ENCODE measurements at regions not wholly inside any gene's neighbourhood (a gene's known extent, or its start where the extent isn't known, plus 50 kb on each side); places are given as distances from the start of the nearest gene placed in this dataset.

DNA sequence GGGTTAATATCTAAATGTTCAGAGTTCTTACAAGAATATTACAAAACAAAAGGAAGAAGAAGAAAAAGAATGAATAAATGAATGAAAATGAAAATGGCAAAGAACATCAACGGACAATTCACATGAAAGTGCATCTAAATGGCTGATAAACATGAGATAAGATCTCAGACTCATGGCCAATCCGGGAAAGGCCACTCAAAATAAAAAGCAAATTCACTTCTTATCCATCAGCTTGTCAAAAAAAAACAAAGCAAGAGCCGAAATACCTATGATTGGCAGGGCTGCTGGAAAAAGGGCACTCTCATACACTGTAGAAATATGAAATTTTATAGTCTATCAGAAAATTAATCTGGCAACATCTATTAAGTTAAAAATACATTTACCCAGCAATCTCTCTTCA is 103.6 kb upstream of the EDEM3 start:
- TF ChIP-seq, protein P1, sequence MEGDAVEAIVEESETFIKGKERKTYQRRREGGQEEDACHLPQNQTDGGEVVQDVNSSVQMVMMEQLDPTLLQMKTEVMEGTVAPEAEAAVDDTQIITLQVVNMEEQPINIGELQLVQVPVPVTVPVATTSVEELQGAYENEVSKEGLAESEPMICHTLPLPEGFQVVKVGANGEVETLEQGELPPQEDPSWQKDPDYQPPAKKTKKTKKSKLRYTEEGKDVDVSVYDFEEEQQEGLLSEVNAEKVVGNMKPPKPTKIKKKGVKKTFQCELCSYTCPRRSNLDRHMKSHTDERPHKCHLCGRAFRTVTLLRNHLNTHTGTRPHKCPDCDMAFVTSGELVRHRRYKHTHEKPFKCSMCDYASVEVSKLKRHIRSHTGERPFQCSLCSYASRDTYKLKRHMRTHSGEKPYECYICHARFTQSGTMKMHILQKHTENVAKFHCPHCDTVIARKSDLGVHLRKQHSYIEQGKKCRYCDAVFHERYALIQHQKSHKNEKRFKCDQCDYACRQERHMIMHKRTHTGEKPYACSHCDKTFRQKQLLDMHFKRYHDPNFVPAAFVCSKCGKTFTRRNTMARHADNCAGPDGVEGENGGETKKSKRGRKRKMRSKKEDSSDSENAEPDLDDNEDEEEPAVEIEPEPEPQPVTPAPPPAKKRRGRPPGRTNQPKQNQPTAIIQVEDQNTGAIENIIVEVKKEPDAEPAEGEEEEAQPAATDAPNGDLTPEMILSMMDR (IDR thresholded peaks at IDR 0.05) = no peak
- H3K4me3 ChIP-seq = no peak overlapping the region
- no peaks in the 10 kb centered on the region for H3K36me3 ChIP-seq
- peaks cover 0 to 22% of the 10 kb centered on the region in 2 donors for H3K4me1 ChIP-seq
- intact Hi-C loops (cut with DNase I) = no loop called here
- H3K27ac ChIP-seq = no peak overlapping the region
- no peaks in the 10 kb centered on the region for H3K9me3 ChIP-seq
- H3K27me3 ChIP-seq = no peaks in the 10 kb centered on the region
- DNase-seq = no peak
- ATAC-seq = no peak

DNA sequence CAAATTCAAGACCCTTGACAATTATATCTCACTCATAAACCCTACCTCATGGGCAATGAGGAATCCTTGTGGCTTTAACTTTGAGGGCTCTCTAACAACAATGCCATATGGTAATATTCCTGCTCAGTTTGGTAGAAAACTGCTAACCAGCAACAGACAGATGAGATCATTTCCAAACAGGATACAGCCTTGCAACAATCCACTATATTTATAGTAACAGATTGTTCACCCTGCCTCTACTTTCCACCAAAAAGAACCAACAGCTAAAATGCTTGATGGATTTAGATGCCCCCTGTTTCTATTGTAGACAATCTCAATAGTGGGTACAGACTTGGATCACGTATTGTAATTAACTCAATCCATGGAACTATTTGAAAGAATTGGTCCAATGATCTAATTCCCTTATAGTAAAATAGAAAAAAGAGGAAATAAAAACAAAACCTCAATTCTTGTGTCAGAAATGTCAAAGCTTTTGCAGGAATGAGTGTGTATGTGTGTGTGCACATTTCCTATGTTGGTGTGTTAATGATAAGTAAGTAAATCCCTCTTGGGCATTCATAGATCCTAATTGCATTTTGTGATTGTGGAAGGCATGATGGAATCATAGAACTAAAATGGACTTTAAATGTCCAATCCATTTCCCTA is 100.0 kb upstream of the EDEM3 start:
- Histone ChIP-seq H3K4me1 (peaks cover 0 to 18% of the 10 kb centered on the region in 2 donors), H3K9me3 (no peaks in the 10 kb centered on the region), H3K36me3 (no peaks in the 10 kb centered on the region), H3K27me3 (no peaks in the 10 kb centered on the region), H3K4me3 (no peak overlapping the region), H3K27ac (peak overlapping the region in 1 of 2 donors; percentile 13)
- ATAC-seq (peak; percentile 51), DNase-seq (no peak)
- intact Hi-C loops (cut with DNase I) = no loop called here
- TF ChIP-seq, protein P1 (IDR thresholded peaks at IDR 0.05) = no peak

DNA sequence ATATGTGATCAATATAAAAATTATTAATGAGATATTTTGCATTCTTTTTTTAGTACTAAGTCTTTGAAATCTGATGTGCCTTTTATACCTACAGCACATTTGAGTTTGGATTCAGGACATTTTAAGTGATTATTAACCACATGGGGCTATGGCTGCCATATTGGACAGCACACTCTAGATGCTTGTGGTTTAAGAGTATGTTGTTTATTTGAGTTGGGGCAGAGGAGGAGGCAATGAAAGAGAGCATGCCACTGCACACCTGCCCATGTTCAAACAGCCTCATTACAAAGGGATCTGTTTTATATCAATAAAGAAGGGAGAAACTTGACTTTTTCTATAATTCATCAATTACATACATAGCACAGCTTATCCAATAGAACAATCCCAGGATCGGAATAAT is 99.4 kb upstream of the EDEM3 start:
- Histone ChIP-seq H3K27me3 (no peaks in the 10 kb centered on the region), H3K36me3 (no peaks in the 10 kb centered on the region), H3K9me3 (no peaks in the 10 kb centered on the region), H3K27ac (no peak overlapping the region), H3K4me1 (peaks cover 0 to 15% of the 10 kb centered on the region in 2 donors), H3K4me3 (no peak overlapping the region)
- intact Hi-C loops (cut with DNase I) = no loop called here
- ATAC-seq = peak; percentile 52
- no peak for DNase-seq
- TF ChIP-seq, protein P1 (IDR thresholded peaks at IDR 0.05) = no peak

DNA sequence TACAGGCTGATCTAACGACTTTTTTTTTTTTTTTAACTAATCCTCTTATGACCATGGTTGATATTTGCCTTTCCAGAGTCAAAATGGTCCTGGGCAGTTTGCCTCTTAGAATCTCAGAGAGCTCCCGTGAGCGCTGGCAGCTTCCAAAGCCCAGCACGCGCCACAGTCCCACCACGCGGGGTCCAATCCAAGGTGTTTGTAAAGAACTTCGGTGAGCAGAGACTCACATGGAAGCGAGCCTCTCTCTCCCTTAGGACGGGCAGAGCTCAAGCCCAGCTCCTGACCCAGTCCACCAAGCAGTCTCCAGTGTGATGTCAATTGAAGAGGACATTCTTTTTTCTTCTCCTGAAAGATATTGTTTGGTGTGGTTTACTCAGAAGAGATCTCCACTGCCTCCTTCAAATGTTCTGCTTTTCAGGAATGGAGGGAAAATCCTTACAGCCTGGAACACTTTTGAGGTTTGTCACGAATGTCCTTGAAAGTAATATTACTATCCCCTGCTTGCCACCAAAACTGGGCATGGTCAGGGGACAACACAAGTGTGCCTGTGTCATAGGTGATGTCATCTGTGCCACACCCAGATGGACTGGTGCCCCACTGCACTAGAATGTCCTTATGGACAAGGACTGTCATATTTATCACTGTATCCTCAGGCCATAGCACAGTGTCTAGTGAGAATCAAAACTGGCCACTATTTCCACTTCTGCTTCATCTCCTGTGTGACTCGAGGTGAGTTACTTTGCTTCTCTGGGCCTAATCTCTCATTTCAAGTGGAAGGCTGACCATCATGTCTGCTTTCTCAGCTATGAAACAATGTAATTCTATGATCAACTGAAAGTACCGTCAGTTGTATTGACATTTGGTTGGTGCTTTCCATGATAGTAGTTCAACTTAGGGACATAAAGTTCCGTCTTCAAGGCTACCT is 97.4 kb upstream of the EDEM3 start:
- no peak for DNase-seq
- H3K4me3 ChIP-seq = no peak overlapping the region
- TF ChIP-seq, protein P1 (IDR thresholded peaks at IDR 0.05) = no peak
- H3K9me3 ChIP-seq = no peaks in the 10 kb centered on the region
- no peak for ATAC-seq
- no peaks in the 10 kb centered on the region for H3K27me3 ChIP-seq
- H3K36me3 ChIP-seq = no peaks in the 10 kb centered on the region
- no peak overlapping the region for H3K27ac ChIP-seq
- intact Hi-C loops (cut with DNase I) = no loop called here
- H3K4me1 ChIP-seq = peaks cover 0 to 15% of the 10 kb centered on the region in 2 donors

Measured in left lung (tissue), 4 donors.